PC-3 (cell line): ENCODE measurements at regions not wholly inside any gene's neighbourhood (a gene's known extent, or its start where the extent isn't known, plus 50 kb on each side); places are given as distances from the start of the nearest gene placed in this dataset.

ENCODE experiments used
- ATAC-seq: fragments of 200-7000 bp; cut with Tn5 transposase; 2 replicates; pipeline ENCODE4 v1.9.1; 2020; ENCODE audit warnings: mild to moderate bottlenecking, moderate library complexity
- BruUV-seq: library from RNA; stranded (reverse); fragments of 400-500 nt; replicated peaks from 2 replicates; lab custom pipeline; 2021; lab: Mats Ljungman, UMichigan
- CTCF ChIA-PET: fragments of 300-600 bp; sonication (Branson Sonifier 250); formaldehyde crosslinking; loops from one replicate; lab custom pipeline; 2022; ENCODE audit warnings: antibody characterized with exemption; lab: Charles Lee
- POLR2A ChIA-PET: fragments of 300-600 bp; sonication (Branson Sonifier 250); formaldehyde crosslinking; loops from one replicate; lab custom pipeline; 2022; ENCODE audit warnings: antibody characterized with exemption; ENCODE audit not compliant: unreplicated experiment; lab: Charles Lee
- DNase-seq: peaks from one replicate; pipeline ENCODE4 v3.0.0-alpha.2; 2015
- H2AFZ ChIP-seq: fragments of 300-600 bp; sonication (generic); 2 replicates; pipeline ENCODE4 v1.6.0; 2016; ENCODE audit warnings: antibody characterized with exemption, low read length
- H3F3A ChIP-seq: fragments of 300-600 bp; sonication (generic); one replicate; pipeline ENCODE4 v1.6.0; 2017; ENCODE audit warnings: antibody characterized with exemption, low read length, control low read depth, mild to moderate bottlenecking; ENCODE audit not compliant: unreplicated experiment
- H3K27ac ChIP-seq: fragments of 300-600 bp; sonication (generic); 2 replicates; pipeline ENCODE4 v1.5.1; 2016; ENCODE audit warnings: mild to moderate bottlenecking, low read length
- H3K27me3 ChIP-seq: fragments of 300-600 bp; sonication (generic); 2 replicates; pipeline ENCODE4 v1.6.1; 2016; ENCODE audit warnings: low read length, mixed read lengths
- H3K36me3 ChIP-seq: fragments of 300-600 bp; sonication (generic); 2 replicates; pipeline ENCODE4 v1.6.1; 2016; ENCODE audit warnings: low read depth, mixed run types, low read length, mixed read lengths
- H3K4me1 ChIP-seq: fragments of 300-600 bp; sonication (generic); 2 replicates; pipeline ENCODE4 v1.5.1; 2016; ENCODE audit warnings: low read length; ENCODE audit not compliant: insufficient read depth
- H3K4me2 ChIP-seq: fragments of 300-600 bp; sonication (generic); 2 replicates; pipeline ENCODE4 v1.6.0; 2016; ENCODE audit warnings: low read length
- H3K4me3 ChIP-seq: fragments of 300-600 bp; sonication (generic); 2 replicates; pipeline ENCODE4 v1.5.1; 2016; ENCODE audit warnings: mild to moderate bottlenecking, low read length, mixed read lengths
- H3K79me2 ChIP-seq: fragments of 300-600 bp; sonication (generic); 2 replicates; pipeline ENCODE4 v1.6.1; 2017; ENCODE audit warnings: low read length, mixed read lengths
- H3K9ac ChIP-seq: fragments of 300-600 bp; sonication (generic); 2 replicates; pipeline ENCODE4 v1.6.0; 2016; ENCODE audit warnings: mild to moderate bottlenecking, low read length
- H3K9me2 ChIP-seq: fragments of 300-600 bp; sonication (generic); replicated peaks from 2 replicates; pipeline ENCODE4 v1.6.1; 2016; ENCODE audit warnings: mixed run types, low read length, mixed read lengths
- H3K9me3 ChIP-seq: fragments of 300-600 bp; sonication (generic); 2 replicates; pipeline ENCODE4 v1.6.1; 2016; ENCODE audit warnings: low read length, mixed read lengths
- H4K20me1 ChIP-seq: fragments of 300-600 bp; sonication (generic); 2 replicates; pipeline ENCODE4 v1.6.1; 2016; ENCODE audit warnings: low read length, mixed read lengths
- CTCF ChIP-seq: fragments of 300-600 bp; sonication (generic); conservative IDR thresholded peaks from 2 replicates; pipeline ENCODE4 v1.5.1; 2017; ENCODE audit warnings: antibody characterized with exemption, low read depth, mild to moderate bottlenecking, low read length
- EZH2 ChIP-seq: fragments of 300-600 bp; sonication (generic); IDR thresholded peaks from one replicate; pipeline ENCODE4 v1.6.1; 2017; ENCODE audit warnings: antibody characterized with exemption, mild to moderate bottlenecking, low read length; ENCODE audit not compliant: unreplicated experiment
- EZH2phosphoT487 ChIP-seq: fragments of 300-600 bp; sonication (generic); IDR thresholded peaks from 2 replicates; pipeline ENCODE4 v1.6.1; 2018; ENCODE audit warnings: mild to moderate bottlenecking, antibody characterized with exemption, low read length, borderline replicate concordance
- intact Hi-C: fragments of 100-400 bp; cut with micrococcal nuclease; formaldehyde crosslinking; loops from 2 replicates; pipeline ENCODE4 v1.9.0; 2023

- ChIA-PET CTCF (no interaction called here), POLR2A (interaction anchor here (0.6 kb wide), 1 partner anchor 118 kb away, joined by 3 read pairs; no protein-coding TSS in a partner anchor)
- Histone ChIP-seq H3K9me2 (no peaks in the 10 kb centered on the region), H3K4me1 (peaks cover 17% of the 10 kb centered on the region), H3K27me3 (no peaks in the 10 kb centered on the region), H3K4me3 (no peak overlapping the region), H3F3A (no peaks in the 10 kb centered on the region), H3K4me2 (no peak overlapping the region), H3K27ac (no peak overlapping the region), H3K9ac (no peak overlapping the region), H3K36me3 (no peaks in the 10 kb centered on the region), H3K9me3 (no peaks in the 10 kb centered on the region), H4K20me1 (no peaks in the 10 kb centered on the region), H2AFZ (no peak overlapping the region), H3K79me2 (no peaks in the 10 kb centered on the region)
- no TSS peak for BruUV-seq
- no peak for TF ChIP-seq EZH2
- no peak for TF ChIP-seq CTCF
- intact Hi-C loops, result no loop called here
- ATAC-seq, result no peak
- no peak for DNase-seq
These were observed 563.6 kb upstream of the CDH2 start for GRCh38 chr18:28740575-28740974.

- H3K4me1 ChIP-seq, result peaks cover 17% of the 10 kb centered on the region
- H3K4me2 ChIP-seq, result no peak overlapping the region
- ChIA-PET POLR2A (no interaction called here), CTCF (no interaction called here)
- no TSS peak for BruUV-seq
- H3K27ac ChIP-seq, result no peak overlapping the region
- H3K9ac ChIP-seq, result no peak overlapping the region
- H3K9me3 ChIP-seq, result no peaks in the 10 kb centered on the region
- no peaks in the 10 kb centered on the region for H3K27me3 ChIP-seq
- H2AFZ ChIP-seq, result no peak overlapping the region
- H3K79me2 ChIP-seq, result no peaks in the 10 kb centered on the region
- no peaks in the 10 kb centered on the region for H3K9me2 ChIP-seq
- no peak for TF ChIP-seq CTCF
- no peak for TF ChIP-seq EZH2
- TF ChIP-seq EZH2phosphoT487, result no peak
- peak; percentile 71 for ATAC-seq
- peak; percentile 42 for DNase-seq
- intact Hi-C loops, result no loop called here
- no peak overlapping the region for H3K4me3 ChIP-seq
- H3F3A ChIP-seq, result no peaks in the 10 kb centered on the region
- no peaks in the 10 kb centered on the region for H4K20me1 ChIP-seq
- no peaks in the 10 kb centered on the region for H3K36me3 ChIP-seq
These were observed 560.0 kb upstream of the CDH2 start for GRCh38 chr18:28736951-28737350.

- Histone ChIP-seq H3F3A (no peaks in the 10 kb centered on the region), H3K9me2 (no peaks in the 10 kb centered on the region), H3K27me3 (no peaks in the 10 kb centered on the region), H2AFZ (no peak overlapping the region), H3K4me2 (no peak overlapping the region), H3K27ac (peak overlapping the region; percentile 32), H3K9me3 (no peaks in the 10 kb centered on the region), H4K20me1 (no peaks in the 10 kb centered on the region), H3K79me2 (no peaks in the 10 kb centered on the region), H3K36me3 (no peaks in the 10 kb centered on the region), H3K4me3 (no peak overlapping the region), H3K9ac (no peak overlapping the region), H3K4me1 (peaks cover 17% of the 10 kb centered on the region)
- intact Hi-C loops, result no loop called here
- ChIA-PET POLR2A (no interaction called here), CTCF (no interaction called here)
- ATAC-seq, result no peak
- TF ChIP-seq CTCF (no peak), EZH2phosphoT487 (no peak), EZH2 (no peak)
- DNase-seq, result no peak
- no TSS peak for BruUV-seq
These were observed 559.3 kb upstream of the CDH2 start for GRCh38 chr18:28736223-28736622.
